ENCODE measurements at regions not wholly inside any gene's neighbourhood (a gene's known extent, or its start where the extent isn't known, plus 50 kb on each side); places are given as distances from the start of the nearest gene placed in this dataset.

DNA sequence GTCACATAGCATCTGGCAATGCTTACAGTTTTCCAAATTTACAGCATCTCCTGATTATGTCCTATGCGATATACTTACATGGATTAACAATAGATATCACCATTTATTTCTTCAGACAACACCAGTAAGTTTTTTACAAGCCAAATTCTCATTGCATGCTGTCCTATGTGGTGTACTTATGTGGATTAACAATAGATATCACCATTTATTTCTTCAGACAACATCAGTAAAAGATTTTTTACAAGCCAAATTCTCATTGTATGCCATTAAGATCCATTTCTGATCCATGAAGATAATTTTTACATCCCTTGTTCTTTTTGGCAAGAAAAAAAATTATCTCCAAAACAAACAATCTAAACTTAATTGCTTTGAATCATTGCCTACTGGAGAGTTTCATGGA lies 340.9 kb downstream of the KCNN2 start:
- H2AFZ ChIP-seq (ENCODE audit: low read depth, low read length, poor library complexity, severe bottlenecking) = no peak overlapping the region
- no peaks in the 10 kb centered on the region for H4K20me1 ChIP-seq (ENCODE audit: insufficient read depth)
- H3K9me2 ChIP-seq (ENCODE audit: insufficient read depth) = no peaks in the 10 kb centered on the region
- DNase-seq (ENCODE audit: low read depth, low spot score) (no peak), ATAC-seq (no peak)
- 0 out of 2 replicates have a peak, but pooled peaks cover 4% of the 10 kb centered on the region for H3K27me3 ChIP-seq (ENCODE audit: insufficient read depth, low read length)
- no peaks in the 10 kb centered on the region for H3K36me3 ChIP-seq (ENCODE audit: control insufficient read depth in 1 of 2, insufficient read depth in 2 of 2, low read length in 2 of 2)
- H3K9me3 ChIP-seq (ENCODE audit: control insufficient read depth in 1 of 2, insufficient read depth in 1 of 2, low read depth in 1 of 2, low read length in 2 of 2) = no peaks in the 10 kb centered on the region
- ChIA-PET CTCF (no interaction called here), POLR2A (no interaction called here), RAD21 (ENCODE audit: low non-redundant PET in 1 of 2, low total read pairs in 2 of 2, uncharacterized antibody in 2 of 2, unreplicated experiment in 2 of 2) (no interaction called here)
- H3K79me2 ChIP-seq (ENCODE audit: insufficient read depth, low read length) = no peaks in the 10 kb centered on the region
- TF ChIP-seq, protein P1, sequence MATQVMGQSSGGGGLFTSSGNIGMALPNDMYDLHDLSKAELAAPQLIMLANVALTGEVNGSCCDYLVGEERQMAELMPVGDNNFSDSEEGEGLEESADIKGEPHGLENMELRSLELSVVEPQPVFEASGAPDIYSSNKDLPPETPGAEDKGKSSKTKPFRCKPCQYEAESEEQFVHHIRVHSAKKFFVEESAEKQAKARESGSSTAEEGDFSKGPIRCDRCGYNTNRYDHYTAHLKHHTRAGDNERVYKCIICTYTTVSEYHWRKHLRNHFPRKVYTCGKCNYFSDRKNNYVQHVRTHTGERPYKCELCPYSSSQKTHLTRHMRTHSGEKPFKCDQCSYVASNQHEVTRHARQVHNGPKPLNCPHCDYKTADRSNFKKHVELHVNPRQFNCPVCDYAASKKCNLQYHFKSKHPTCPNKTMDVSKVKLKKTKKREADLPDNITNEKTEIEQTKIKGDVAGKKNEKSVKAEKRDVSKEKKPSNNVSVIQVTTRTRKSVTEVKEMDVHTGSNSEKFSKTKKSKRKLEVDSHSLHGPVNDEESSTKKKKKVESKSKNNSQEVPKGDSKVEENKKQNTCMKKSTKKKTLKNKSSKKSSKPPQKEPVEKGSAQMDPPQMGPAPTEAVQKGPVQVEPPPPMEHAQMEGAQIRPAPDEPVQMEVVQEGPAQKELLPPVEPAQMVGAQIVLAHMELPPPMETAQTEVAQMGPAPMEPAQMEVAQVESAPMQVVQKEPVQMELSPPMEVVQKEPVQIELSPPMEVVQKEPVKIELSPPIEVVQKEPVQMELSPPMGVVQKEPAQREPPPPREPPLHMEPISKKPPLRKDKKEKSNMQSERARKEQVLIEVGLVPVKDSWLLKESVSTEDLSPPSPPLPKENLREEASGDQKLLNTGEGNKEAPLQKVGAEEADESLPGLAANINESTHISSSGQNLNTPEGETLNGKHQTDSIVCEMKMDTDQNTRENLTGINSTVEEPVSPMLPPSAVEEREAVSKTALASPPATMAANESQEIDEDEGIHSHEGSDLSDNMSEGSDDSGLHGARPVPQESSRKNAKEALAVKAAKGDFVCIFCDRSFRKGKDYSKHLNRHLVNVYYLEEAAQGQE (IDR thresholded peaks at IDR 0.05; ENCODE audit: low read depth) = no peak
- TF ChIP-seq JUND (IDR thresholded peaks at IDR 0.05) = no peak
- no peak for TF ChIP-seq ATF3 (IDR thresholded peaks at IDR 0.05)
- TF ChIP-seq POLR2AphosphoS5 (IDR thresholded peaks at IDR 0.05; ENCODE audit: low read depth, low read length) = no peak
- TF ChIP-seq, protein P2, sequence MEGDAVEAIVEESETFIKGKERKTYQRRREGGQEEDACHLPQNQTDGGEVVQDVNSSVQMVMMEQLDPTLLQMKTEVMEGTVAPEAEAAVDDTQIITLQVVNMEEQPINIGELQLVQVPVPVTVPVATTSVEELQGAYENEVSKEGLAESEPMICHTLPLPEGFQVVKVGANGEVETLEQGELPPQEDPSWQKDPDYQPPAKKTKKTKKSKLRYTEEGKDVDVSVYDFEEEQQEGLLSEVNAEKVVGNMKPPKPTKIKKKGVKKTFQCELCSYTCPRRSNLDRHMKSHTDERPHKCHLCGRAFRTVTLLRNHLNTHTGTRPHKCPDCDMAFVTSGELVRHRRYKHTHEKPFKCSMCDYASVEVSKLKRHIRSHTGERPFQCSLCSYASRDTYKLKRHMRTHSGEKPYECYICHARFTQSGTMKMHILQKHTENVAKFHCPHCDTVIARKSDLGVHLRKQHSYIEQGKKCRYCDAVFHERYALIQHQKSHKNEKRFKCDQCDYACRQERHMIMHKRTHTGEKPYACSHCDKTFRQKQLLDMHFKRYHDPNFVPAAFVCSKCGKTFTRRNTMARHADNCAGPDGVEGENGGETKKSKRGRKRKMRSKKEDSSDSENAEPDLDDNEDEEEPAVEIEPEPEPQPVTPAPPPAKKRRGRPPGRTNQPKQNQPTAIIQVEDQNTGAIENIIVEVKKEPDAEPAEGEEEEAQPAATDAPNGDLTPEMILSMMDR (IDR thresholded peaks at IDR 0.05 in 2 of 3, conservative IDR thresholded peaks at IDR 0.05 in 1 of 3; ENCODE audit: borderline replicate concordance in 1 of 3, insufficient read depth in 1 of 3, low read depth in 2 of 3, low read length in 2 of 3) = no peak
- no peak for TF ChIP-seq SP1 (IDR thresholded peaks at IDR 0.05; ENCODE audit: low read depth)
- no peak overlapping the region for H3K9ac ChIP-seq (ENCODE audit: low read length)
- H3K4me1 ChIP-seq (ENCODE audit: control insufficient read depth in 1 of 2, insufficient read depth in 2 of 2, low read length in 2 of 2) = no peaks in the 10 kb centered on the region
- no TSS peak for BruUV-seq (replicated peaks)
- no peak overlapping the region for H3K27ac ChIP-seq (ENCODE audit: low read depth, low read length)
- intact Hi-C loops (cut with micrococcal nuclease) = no loop called here
- no peak overlapping the region for H3K4me2 ChIP-seq (ENCODE audit: low read length)
- no peak overlapping the region for H3K4me3 ChIP-seq (replicated peaks in 1 of 2; ENCODE audit: low read depth in 1 of 2, low read length in 2 of 2)
